Choroid plexus epithelial cell (primary cell): ENCODE measurements at regions not wholly inside any gene's neighbourhood (a gene's known extent, or its start where the extent isn't known, plus 50 kb on each side); places are given as distances from the start of the nearest gene placed in this dataset.

Experiments used
- DNase-seq: peaks from one replicate; pipeline ENCODE4 v3.0.0-alpha.2; 2010; ENCODE audit warnings: low read depth
- H3K4me3 ChIP-seq: 2 replicates; pipeline ENCODE4 v1.5.1; 2011; ENCODE audit warnings: low read depth, mild to moderate bottlenecking, control low read depth, low read length, moderate library complexity
- TF ChIP-seq, protein P1 (sequence below): conservative IDR thresholded peaks from 2 replicates; pipeline ENCODE4 v1.5.1; 2011; ENCODE audit warnings: low read depth, mild to moderate bottlenecking, control low read depth, inconsistent platforms, low read length, moderate library complexity

DNA sequence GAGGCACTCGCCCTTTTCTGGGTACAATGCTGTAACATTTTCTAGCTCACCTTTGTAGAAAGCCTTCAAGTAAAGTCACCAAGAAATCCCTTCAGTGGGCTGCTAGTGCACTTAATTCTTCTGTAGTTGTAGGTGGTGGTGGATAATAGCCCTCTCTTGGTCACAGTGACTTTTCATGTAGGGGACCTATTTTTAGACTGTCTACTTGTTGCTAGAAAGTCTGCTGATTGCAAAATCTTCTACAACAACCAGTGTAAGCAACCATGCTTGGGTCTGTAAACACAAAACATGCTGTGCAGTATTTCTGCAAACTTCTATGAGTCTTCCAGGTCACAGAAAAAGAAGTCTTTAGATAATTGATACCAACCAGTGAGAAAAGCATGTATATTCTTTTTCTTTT lies 55.6 kb downstream of the PBDC1 start:
- TF ChIP-seq, protein P1, sequence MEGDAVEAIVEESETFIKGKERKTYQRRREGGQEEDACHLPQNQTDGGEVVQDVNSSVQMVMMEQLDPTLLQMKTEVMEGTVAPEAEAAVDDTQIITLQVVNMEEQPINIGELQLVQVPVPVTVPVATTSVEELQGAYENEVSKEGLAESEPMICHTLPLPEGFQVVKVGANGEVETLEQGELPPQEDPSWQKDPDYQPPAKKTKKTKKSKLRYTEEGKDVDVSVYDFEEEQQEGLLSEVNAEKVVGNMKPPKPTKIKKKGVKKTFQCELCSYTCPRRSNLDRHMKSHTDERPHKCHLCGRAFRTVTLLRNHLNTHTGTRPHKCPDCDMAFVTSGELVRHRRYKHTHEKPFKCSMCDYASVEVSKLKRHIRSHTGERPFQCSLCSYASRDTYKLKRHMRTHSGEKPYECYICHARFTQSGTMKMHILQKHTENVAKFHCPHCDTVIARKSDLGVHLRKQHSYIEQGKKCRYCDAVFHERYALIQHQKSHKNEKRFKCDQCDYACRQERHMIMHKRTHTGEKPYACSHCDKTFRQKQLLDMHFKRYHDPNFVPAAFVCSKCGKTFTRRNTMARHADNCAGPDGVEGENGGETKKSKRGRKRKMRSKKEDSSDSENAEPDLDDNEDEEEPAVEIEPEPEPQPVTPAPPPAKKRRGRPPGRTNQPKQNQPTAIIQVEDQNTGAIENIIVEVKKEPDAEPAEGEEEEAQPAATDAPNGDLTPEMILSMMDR = no peak
- H3K4me3 ChIP-seq = no peak overlapping the region
- no peak for DNase-seq

DNA sequence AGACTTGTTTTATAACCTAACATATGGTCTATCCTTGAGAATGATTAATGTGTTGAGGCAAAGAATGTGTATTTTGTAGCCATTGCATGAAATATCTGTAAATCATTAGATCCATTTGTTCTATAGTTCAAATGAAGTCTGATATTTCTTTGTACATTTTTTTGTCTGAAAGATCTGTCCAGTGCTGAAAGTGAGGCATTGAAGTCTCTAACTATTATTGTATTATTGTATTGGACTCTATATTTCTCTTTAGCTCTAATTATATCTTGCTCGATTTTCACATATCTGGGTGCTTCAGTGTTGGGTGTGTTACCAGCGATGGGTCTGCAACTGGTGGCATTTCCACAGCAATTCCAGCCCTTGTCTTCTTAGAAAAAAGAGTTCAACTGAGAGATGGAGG lies 76.0 kb downstream of the PBDC1 start:
- TF ChIP-seq, protein P1 = no peak
- no peak overlapping the region for H3K4me3 ChIP-seq
- peak; percentile 1 for DNase-seq

DNA sequence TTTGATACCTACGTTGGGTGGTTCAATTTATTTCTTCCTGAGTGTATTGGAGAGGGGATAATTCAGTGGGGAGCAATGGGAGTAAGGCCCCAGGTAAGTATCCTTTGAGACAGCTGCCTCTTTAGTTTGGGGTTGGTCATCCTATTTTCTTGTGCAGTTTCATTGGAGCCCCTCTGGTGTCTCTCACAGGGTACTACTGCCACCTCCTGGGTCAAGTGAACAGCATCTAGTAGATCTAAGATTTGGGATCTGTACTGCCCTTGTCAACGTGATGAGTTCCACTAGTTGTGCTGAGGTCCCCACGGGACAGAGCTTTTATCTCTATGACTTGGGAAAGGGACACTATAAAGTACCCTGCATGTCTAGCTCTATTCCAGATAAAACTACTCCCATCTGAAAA lies 80.6 kb downstream of the PBDC1 start:
- DNase-seq = peak; percentile 72
- TF ChIP-seq, protein P1 = peak; percentile 72
- no peak overlapping the region for H3K4me3 ChIP-seq

DNA sequence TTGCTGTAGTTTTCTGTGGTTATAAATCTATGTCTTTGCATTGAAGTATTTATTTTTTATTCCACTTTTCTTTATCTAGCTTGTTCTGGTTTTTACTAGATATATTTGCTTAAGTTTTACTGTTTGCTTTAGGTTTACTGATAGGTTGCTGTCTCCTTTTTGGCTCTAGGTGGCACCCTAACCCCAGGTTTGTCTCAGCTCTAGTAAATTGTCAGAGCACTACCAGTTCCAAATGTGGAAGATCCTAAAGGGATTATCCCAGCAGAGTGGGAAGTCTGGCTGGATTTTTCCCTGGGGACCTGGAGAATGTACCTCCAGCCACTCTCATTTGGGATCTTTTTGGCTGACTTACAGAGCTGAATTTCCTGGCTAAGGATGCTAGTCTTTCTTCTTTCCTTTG lies 106.1 kb downstream of the PBDC1 start:
- no peak overlapping the region for H3K4me3 ChIP-seq
- TF ChIP-seq, protein P1 = peak; percentile 71
- peak; percentile 64 for DNase-seq
